OCI-M2 (cell line): ENCODE measurements at regions not wholly inside any gene's neighbourhood (a gene's known extent, or its start where the extent isn't known, plus 50 kb on each side); places are given as distances from the start of the nearest gene placed in this dataset.
"Not testable (repeated sequence)": the region's sequence is repeated elsewhere in the genome, so short reads cannot be mapped to it uniquely, and the experiment has no call there.

ENCODE experiments used
- DNase-seq: peaks from one replicate; lab custom pipeline; 2025; ENCODE audit not compliant: unreplicated experiment; lab: John Stamatoyannopoulos, UW

GRCh38 chr6:76578746-76579145, 506.3 kb upstream of the IMPG1 start:
- no peak for DNase-seq

- DNase-seq: no peak
Measured at GRCh38 chr6:76574746-76575145, 502.3 kb upstream of the IMPG1 start.

- no peak for DNase-seq
Measured at GRCh38 chr6:76565932-76566331, 493.5 kb upstream of the IMPG1 start.

- DNase-seq: not testable (repeated sequence)
Measured at GRCh38 chr6:76562371-76562770, 489.9 kb upstream of the IMPG1 start.

GRCh38 chr6:76560851-76561755, 488.6 kb upstream of the IMPG1 start:
- not testable (repeated sequence) for DNase-seq

- no peak for DNase-seq
Measured at GRCh38 chr6:76553256-76553655, 480.8 kb upstream of the IMPG1 start.

GRCh38 chr6:76552268-76552667, 479.8 kb upstream of the IMPG1 start:
- no peak for DNase-seq

- no peak for DNase-seq
Measured at GRCh38 chr6:76533661-76534060, 461.2 kb upstream of the IMPG1 start.

- DNase-seq: no peak
Measured at GRCh38 chr6:76532647-76533046, 460.2 kb upstream of the IMPG1 start.

- no peak for DNase-seq
Measured at GRCh38 chr6:76518443-76518842, 446.0 kb upstream of the IMPG1 start.

- no peak for DNase-seq
Measured at GRCh38 chr6:76516924-76517323, 444.5 kb upstream of the IMPG1 start.

- no peak for DNase-seq
Measured at GRCh38 chr6:76510489-76510888, 438.0 kb upstream of the IMPG1 start.

- no peak for DNase-seq
Measured at GRCh38 chr6:76509397-76509796, 436.9 kb upstream of the IMPG1 start.

GRCh38 chr6:76506808-76507207, 434.3 kb upstream of the IMPG1 start:
- no peak for DNase-seq

- peak; percentile 17 for DNase-seq
Measured at GRCh38 chr6:76495909-76496308, 423.4 kb upstream of the IMPG1 start.

- not testable (repeated sequence) for DNase-seq
Measured at GRCh38 chr6:76491376-76491775, 418.9 kb upstream of the IMPG1 start.

GRCh38 chr6:76490456-76490855, 418.0 kb upstream of the IMPG1 start:
- DNase-seq: no peak

GRCh38 chr6:76481101-76481500, 408.6 kb upstream of the IMPG1 start:
- DNase-seq: no peak

- no peak for DNase-seq
Measured at GRCh38 chr6:76472858-76473257, 400.4 kb upstream of the IMPG1 start.

- no peak for DNase-seq
Measured at GRCh38 chr6:76466286-76466685, 393.8 kb upstream of the IMPG1 start.

- DNase-seq: no peak
Measured at GRCh38 chr6:76465410-76465809, 392.9 kb upstream of the IMPG1 start.

GRCh38 chr6:76453270-76453669, 380.8 kb upstream of the IMPG1 start:
- no peak for DNase-seq
